HG03565 (cell line): ENCODE measurements at regions not wholly inside any gene's neighbourhood (a gene's known extent, or its start where the extent isn't known, plus 50 kb on each side); places are given as distances from the start of the nearest gene placed in this dataset.
"Not testable (repeated sequence)": the region's sequence is repeated elsewhere in the genome, so short reads cannot be mapped to it uniquely, and the experiment has no call there.

Experiments
- ATAC-seq: cut with Tn5 transposase; IDR thresholded peaks from one replicate; pipeline ENCODE4 v1.9.1; 2021; ENCODE audit warnings: mild to moderate bottlenecking, moderate library complexity; ENCODE audit not compliant: unreplicated experiment

GRCh38 chr12:42741771-42742510, 152.4 kb upstream of the PRICKLE1 start:
- no peak for ATAC-seq

DNA sequence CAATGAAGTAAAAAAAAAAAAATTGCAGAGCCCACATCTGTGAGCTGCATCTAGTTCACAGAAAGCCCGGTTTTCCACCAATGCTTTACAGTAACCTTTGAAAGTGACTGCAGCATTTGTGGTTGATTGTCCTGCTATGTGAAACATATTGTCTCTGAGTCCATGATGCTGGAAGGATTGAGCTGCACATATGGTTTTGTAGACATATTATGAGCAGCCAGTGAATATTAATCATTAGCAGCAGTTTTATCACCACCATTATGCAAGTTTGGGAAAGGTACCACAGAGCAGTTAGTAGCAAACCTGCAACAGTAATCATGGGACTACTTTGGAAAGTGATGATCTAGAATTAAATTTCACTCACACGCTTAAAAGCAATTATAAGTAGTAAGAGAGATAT, 151.5 kb upstream of the PRICKLE1 start:
- no peak for ATAC-seq

DNA sequence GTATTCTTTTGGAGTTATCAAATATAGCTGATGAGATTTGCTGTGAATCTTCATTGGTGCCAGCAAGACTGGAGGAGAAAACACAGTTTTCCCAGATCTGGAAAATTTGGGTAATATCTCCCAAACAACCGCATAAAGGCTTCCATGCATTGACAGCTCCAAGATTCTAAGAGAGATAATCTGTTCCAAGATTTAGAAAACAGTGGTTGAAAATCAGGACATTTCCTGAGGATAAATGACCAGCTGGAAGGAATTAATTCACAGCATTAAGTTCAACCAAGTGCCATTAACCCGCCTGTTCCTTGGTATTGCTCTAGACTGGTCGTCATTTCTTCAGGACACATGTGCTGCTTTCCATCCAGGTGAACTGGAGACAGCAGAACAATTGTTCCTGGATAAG, 147.9 kb upstream of the PRICKLE1 start:
- no peak for ATAC-seq

GRCh38 chr12:42735861-42736361, 146.4 kb upstream of the PRICKLE1 start:
- no peak for ATAC-seq

DNA sequence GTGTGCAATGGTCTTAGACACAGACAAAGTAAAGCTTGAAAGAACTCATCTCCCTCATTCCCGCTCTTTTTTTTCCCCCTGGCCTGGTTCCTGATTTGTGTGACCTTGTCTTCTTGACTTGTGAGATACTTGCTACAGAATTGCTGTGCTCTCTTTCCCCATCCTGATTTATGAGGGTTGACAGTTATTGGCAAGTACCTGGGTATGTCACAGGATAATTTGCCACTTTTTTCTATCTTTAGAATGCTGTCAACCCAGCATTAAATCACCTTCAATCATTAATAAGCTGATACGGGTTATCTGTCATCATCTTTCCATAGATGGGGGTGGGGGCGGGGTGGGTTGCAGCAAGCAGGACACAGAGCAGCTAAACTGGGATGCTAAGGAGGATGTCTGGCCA, 144.4 kb upstream of the PRICKLE1 start:
- no peak for ATAC-seq

GRCh38 chr12:42732908-42733411, 143.4 kb upstream of the PRICKLE1 start:
- no peak for ATAC-seq

DNA sequence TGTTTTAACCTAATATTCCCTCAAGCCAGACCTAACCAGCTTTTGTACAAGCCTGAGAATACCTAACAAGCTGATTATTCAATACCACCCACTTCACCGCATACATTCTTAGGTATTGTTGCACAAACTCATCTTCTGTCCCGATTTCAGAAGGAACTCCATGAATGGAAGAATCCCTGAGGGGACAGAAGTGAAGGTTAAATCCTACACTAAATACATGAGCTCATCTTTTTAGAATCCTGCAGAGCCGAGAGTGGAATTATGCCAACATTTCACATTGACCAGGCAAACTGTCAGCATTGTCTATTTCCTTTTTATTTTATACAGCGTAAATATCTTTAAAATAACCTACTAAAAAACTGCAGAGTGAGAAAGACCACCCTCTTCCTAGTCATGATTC, 140.7 kb upstream of the PRICKLE1 start:
- ATAC-seq, result no peak

DNA sequence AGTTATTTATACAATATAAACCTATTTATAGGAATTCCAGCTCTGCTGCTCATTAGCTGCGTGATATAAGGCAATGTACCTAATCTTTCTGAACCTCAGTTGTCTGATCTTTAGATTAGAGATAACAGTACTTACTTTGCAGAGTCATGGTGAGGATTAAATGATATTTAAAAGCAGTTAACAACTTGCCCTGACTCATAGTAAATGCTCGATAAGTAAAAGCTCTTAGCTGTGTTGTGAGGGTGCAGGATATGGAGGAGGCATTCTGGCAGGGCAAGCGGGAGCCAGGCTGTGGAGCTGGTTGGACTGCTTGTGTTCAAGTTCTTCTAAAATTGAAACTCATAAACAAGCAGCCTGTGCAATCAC, 140.0 kb upstream of the PRICKLE1 start:
- no peak for ATAC-seq

GRCh38 chr12:42728770-42729534, 139.4 kb upstream of the PRICKLE1 start:
- ATAC-seq, result no peak

DNA sequence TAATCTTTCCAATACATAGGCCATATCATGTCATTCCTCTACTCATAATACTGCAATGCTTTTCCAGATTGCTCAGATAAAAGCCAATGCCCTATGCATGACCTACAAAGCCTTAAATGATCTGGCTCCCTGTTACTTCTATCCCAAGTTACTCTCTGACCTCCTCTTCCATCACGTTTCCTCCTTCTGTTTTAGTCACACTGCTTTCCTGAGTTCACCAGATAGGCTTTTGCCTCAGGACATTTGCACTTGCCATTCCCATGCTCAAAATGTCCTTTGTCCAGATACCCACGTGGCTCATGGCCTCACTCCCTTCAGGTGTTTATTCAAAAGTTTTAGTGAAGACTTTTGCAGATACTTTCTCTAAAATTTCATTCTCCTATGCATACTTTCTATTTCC, 138.7 kb upstream of the PRICKLE1 start:
- no peak for ATAC-seq

DNA sequence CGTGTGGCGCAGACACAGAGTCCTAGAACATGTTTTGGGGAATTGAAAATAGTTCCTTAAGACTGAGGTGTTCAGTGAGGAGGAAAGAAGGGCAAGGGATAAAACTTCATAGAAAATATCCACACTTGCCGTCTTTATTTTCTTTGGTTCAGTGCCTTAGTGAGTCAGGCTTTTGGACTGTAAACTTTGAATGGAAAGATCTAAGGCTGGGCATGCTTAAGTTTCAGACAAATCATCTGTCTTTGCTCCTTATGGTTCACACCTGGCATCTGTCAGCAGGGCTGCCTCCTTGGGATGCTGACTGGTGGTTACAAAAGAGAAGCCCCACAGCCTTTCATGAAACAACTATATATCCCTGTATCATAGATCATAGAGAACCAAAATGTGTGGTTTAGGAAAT, 136.3 kb upstream of the PRICKLE1 start:
- ATAC-seq, result no peak

- no peak for ATAC-seq
These were observed 126.9 kb upstream of the PRICKLE1 start for GRCh38 chr12:42716491-42716891.

DNA sequence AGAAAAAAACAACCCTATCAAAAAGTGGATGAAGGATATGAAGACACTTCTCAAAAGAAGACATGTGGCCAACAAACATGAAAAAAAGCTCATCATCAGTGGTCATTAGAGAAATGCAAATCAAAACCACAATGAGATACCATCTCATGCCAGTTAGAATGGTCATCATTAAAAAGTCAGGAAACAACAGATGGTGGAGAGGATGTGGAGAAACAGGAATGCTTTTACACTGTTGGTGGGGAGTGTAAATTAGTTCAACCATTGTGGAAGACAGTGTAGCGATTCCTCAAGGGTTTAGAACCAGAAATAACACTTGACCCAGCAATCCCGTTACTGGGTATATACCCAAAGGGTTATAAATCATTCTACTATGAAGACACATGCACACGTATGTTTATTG, 124.0 kb upstream of the PRICKLE1 start:
- not testable (repeated sequence) for ATAC-seq

DNA sequence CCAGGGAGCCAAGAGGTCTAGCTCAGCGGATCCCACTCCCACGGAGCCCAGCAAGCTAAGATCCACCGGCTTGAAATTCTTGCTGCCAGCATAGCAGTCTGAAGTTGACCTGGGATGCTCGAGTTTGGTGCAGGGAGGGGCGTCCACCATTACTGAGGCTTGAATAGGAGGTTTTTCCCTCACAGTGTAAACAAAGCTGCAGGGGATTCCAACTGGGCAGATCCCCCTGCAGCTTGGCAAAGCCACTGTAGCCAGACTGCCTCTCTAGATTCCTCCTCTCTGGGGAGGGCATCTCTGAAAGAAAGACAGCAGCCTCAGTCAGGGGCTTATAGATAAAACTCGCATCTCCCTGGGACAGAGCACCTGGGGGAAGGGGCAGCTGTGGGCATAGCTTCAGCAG, 118.8 kb upstream of the PRICKLE1 start:
- ATAC-seq, result not testable (repeated sequence)

DNA sequence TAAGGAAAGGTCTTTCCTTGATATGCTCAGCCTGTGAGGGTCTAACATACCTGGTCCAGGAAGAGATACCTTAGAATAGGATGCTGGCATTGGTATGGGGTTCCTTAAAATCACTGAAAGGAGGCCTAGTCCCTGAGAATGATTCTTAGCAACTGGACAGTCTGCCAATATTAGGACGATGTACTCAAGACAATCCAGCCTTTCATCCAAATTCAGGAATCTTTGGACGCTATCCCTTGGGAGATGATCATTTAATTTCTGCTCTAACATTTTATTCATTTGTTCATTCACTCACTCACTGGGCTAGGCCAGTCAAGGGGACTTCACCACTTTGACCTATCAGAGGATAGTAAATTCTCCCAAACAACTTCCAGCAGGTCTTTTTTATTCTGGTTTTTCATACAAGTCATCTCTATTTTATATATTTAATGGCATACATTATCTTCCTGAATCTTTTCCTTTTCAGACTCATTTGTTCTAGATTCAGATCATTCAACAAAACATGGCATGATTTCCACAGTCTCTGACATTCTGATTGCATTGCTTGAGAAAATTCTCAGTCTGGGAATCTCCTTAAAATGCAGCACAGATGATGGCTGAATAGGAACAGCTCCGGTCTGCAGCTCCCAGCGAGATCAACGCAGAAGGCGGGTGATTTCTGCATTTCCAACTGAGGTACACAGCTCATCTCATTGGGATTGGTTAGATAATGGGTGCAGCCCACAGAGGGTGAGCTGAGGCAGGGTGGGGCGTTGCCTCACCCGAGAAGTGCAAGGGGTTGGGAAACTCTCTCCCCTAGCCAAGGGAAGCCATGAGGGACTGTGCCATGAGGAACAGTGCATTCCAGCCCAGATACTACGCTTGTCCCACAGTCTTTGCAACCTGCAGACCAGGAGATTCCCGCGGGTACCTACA, 118.0 kb upstream of the PRICKLE1 start:
- ATAC-seq, result no peak

DNA sequence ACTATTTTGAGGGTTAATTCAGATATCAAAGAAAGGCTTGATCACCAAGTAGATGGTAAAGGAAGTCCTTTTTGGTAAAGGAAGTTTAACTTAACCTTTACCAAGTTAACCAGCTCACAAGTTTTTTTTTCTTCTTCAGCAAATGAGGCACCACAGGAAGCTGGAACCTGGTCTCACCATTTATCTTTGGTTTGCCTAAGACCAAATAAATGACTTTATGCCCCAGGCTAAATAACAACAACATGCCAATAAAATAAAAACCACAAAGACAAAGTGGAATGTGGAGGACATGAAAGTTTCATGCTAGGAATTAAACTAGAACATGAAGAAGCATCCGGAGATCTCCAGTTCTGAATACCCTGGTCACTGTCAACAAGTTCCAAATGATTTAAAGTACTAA, 116.8 kb upstream of the PRICKLE1 start:
- no peak for ATAC-seq

DNA sequence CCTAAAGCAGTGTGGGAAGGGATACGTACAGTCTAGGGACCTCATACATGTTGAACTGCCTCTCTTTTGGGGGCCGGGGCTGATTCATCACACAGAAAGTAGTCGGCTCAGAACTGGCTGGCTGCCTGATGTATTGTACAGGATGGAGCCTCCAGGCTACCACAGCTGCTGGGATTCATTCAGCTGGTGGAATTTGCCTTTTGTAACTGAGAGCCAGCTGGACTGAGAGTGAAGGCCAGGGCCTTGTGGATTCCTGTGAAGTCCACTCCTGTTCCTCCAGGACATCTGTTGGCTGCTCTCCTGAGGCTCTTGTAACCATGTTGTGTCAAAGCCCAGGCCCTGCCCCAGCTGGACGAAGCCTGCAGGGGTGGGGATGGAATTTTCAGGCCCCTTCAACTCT, 116.3 kb upstream of the PRICKLE1 start:
- no peak for ATAC-seq

- no peak for ATAC-seq
These were observed 115.4 kb upstream of the PRICKLE1 start for GRCh38 chr12:42704810-42705401.

DNA sequence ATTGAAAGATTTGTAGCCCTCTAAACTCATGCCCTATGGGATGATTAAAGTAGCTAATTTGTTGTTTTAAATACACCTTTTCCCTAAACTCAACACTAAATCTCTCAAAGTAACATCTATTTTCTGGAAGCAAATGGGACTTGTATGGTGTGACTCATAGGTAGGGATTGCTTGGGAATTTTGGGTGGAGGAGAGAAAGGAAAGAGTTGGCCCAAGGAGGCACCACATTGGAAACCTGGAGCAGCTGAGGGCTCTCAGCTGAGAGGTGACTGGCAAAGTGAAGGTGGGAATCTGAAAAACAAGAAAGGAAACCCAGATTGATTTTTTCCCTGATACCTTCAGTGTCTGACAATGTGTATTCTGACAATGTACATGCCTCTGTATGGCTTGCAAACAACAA, 114.8 kb upstream of the PRICKLE1 start:
- no peak for ATAC-seq

DNA sequence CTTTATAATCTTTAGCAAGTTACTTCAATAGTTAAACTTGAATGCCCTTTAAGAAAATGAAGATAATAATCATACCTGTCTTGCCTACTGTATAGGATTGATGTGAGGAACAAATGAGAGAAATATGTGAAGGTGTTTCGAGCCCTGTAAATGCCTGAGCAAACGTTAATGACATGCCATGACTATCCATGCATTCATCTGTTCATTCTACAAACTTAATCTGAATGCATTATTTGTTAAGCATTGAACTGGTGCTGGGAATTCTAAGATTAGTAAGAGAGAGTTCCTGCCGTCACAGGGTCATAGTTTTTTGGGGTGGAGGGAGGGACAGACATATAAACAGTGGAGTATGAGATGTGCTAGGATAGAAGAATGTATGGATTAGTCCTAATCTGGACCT, 111.5 kb upstream of the PRICKLE1 start:
- ATAC-seq, result no peak

DNA sequence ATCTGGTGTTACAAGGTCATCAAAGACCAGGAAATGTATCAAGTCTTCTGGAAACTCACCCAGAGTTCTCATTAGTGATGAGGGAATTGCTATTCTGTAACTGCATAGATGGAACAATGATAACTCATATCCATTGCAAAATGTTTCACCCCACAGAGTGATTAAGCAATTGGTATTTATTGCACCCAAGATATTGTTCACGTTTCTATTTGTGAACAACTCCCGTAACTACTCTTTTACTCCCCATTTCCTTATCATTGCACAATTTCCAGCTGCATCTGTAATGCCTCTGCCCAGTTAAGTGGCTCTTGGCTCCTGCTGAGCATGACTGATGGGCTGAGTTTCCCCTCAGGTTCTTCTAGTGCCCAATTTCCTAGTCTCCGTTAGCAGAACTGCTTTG, 108.7 kb upstream of the PRICKLE1 start:
- ATAC-seq, result no peak
